SH-SY5Y (cell line): ENCODE measurements at regions not wholly inside any gene's neighbourhood (a gene's known extent, or its start where the extent isn't known, plus 50 kb on each side); places are given as distances from the start of the nearest gene placed in this dataset.

Experiments
- GATA2 ChIP-seq: IDR thresholded peaks from 2 replicates; pipeline ENCODE4 v1.6.1; 2011; ENCODE audit warnings: mild to moderate bottlenecking, low read depth, low read length
- GATA3 ChIP-seq: IDR thresholded peaks from 2 replicates; pipeline ENCODE4 v1.6.1; 2011; ENCODE audit warnings: low read depth, mild to moderate bottlenecking, low read length, moderate library complexity

DNA sequence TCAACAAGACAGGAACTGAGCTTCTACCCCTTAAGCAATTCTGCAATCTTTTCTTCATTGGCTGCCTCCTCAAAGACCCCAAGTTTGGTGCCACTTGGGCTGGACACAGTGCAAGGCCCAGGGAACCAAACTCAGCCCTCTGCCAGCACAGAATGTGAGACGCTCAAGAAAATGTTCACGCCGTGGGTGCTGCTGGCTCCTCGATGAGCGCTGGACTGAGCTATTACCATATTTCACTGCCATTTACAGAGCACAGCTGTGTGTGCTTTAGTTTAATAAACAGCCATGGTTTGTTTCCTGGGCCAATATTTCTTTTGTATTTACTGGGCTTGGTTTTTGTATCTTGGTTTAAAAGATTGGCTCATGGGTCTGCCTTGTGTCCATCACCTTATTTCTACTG, 138.8 kb upstream of the VSTM2B start:
- TF ChIP-seq GATA2 (no peak), GATA3 (no peak)
